ENCODE measurements at regions not wholly inside any gene's neighbourhood (a gene's known extent, or its start where the extent isn't known, plus 50 kb on each side); places are given as distances from the start of the nearest gene placed in this dataset.

- TF ChIP-seq CTCF (conservative IDR thresholded peaks at IDR 0.05; ENCODE audit: low read length) (no peak), EZH2phosphoT487 (IDR thresholded peaks at IDR 0.05; ENCODE audit: borderline replicate concordance, low read depth, low read length) (no peak)
Measured at GRCh38 chr12:98351784-98352183, 163.6 kb upstream of the TMPO start.
